Muscle of back (tissue), 3 donors: ENCODE measurements at regions not wholly inside any gene's neighbourhood (a gene's known extent, or its start where the extent isn't known, plus 50 kb on each side); places are given as distances from the start of the nearest gene placed in this dataset.

Source experiments
- DNase-seq, 3 donors: peaks; one replicate each; pipeline versions ENCODE4 v3.0.0 to v3.0.0-alpha.2; 2013

DNA sequence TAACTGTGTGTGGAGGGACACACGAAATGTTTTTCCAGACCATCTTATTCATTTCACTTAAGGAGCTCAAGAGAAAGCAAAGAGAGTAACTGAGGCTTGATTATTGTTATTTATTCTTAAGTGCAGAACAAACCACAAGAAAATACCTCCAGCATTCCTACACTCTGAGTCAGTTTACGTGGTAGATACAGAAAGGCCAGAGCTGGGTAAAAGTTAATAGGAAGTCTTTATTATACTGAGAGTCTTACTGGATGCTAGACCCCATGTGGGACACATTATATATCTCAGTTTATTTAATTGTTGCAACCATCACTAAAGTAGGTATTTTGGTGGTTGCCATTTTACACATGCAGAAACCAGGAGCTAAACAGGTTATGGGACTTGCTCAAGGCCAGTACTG lies 261.4 kb upstream of the POU2AF2 start:
- DNase-seq: no peak

DNA sequence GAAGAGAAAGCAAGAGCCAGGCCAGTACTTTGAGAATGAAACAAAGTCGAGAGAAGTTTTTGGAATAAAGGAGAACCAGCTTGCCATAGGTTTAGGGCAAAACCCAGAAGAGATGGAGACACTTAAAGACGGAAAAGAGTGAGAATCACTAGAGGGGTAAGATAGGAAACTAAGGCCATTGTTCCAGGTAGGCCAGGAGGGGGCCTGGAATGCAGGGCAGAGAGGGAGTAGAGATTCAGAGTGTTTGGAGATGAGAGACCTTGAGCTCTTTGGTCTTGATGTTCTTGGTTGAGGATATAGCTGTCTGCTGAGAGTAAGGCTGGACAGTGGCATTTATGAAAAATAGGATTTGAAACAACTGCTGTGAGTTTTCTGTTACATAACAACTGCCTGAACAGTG lies 263.3 kb upstream of the POU2AF2 start:
- DNase-seq: no peak

DNA sequence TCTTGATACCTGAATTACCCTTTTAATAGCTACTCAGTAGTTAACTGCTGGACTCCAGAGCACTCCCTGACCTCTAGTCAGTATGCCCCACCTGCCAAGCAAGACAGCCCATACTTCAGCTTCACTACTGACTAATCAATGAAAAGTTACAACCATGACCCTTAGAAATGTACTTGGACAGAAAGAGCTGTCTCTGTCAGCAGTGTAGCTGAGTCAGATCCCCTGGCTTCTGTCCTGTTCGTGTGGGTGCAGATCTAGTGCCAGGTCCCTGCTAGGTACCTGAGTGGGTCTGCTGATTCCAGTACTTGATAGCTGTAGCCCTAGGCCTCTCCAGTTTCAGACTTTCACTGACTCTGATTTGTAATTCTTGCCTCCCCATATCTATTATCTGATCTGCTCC lies 265.8 kb upstream of the POU2AF2 start:
- no peak for DNase-seq

DNA sequence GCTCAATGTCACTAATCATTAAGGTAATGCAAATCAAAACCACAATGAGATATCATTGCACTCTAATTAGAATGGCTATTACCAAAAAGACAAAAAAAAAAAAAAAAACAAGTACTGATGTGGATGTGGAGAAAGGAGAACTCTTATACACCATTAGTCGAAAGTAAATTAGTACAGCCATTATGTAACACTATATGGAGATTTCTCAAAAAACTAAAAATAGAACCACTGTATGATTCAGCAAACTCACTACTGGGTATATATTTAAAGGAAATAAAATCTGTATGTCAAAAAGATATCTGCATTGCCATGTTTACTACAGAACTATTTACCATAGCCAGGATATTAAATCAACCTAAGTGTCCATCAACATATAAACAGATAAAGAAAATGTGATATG lies 265.4 kb upstream of the ARHGAP20 start:
- no peak for DNase-seq

DNA sequence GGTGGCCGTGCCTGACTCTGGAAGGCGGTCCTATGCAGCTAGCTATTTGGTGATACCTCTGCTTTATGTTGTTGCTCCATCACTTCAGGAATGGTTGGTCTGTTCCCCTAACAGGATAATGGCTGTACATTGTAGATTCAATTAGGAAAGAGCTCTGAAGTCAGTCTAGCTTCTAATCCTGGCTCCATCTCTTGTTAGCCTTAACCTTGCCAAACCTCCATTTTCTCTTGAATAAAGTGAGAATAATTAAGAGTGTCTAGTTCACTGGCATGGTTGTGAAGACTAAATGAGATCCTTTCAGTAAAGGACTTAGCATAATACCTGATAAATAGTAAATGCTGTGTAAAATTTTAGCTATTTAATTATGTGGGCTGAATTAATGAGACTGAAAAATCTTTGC lies 262.5 kb upstream of the ARHGAP20 start:
- no peak for DNase-seq

DNA sequence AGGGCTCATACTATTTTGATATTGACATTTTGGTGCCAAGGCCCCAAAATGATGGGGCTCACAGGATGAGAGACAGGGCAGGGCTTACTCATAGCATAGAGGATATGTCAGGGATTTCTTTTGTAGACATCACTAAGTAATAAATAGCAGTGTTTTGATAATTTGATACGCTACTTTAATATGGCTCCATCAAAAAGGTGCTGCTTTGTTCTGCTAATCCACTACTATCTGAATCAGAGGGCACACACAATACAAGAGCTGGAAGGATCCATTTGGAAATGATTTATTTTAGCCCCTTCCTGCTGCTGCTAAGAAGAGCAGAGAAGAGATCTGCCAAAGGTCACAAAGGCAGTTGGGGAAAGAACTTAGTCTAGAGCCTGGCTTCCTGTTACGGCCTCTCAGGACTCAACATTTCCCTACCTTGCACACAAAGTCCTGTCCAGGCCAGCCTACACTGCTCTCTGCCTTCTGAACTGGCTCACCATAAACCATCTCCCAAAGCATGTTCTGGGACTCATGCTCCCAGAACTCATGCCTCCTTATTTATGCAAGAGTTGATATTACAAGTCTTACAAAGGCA lies 261.3 kb upstream of the ARHGAP20 start:
- DNase-seq: peak in 1 of 3 donors; percentile 38

DNA sequence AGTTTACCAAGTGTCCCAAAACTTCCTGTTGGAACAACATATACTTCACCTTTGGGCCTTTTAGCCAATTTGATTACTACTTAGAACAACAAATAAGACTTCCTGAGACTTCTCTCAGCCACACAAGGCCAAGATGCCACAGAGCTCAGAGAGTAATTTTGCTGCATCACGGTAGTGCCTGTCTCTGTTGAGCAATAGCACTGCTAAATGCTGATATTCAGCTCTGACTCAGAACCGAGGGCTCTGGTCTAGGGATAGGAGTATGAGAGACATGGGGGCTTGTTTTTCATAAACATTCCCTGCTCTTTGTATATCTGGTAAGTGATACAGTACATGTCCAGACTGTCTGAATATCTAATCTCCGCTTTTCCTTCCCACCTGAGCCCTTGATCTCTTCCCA lies 260.4 kb upstream of the ARHGAP20 start:
- no peak for DNase-seq

DNA sequence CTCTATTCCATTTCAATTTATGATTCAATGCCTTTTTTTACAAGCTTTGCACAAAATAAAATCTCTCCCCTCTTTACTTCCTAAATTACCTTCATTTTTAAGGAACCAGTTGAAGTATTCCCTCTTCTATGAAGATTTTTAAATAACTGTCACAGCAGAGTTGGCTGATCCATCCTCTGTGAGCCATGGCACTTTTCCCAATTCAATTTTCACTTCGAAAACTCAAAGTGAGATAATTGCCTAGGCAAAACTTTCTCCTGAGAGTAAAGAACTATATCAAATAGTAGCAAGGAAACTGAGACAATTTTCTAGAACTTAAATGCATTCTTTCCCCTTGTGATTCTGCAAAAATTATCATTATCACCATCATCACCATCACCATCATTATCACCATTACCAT lies 259.9 kb upstream of the ARHGAP20 start:
- no peak for DNase-seq

DNA sequence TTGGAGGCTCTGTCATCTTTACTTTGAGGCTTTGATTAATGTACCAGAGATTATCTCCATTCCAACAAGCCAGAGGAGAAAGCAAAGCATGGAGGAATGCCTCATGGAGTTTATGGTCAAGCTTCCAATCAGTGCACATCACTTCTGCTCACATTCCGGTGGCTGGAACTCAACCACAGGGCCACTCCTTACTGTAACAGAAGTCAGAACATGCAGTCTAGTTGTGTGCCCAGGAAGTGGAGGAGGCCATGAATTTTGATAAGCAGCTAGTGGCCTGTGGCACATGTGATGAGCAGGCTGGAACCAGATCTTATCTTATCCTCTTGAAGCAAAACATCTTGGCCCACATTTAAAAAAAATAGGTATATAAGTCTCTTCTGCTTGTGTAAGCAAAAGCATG lies 258.9 kb upstream of the ARHGAP20 start:
- no peak for DNase-seq

DNA sequence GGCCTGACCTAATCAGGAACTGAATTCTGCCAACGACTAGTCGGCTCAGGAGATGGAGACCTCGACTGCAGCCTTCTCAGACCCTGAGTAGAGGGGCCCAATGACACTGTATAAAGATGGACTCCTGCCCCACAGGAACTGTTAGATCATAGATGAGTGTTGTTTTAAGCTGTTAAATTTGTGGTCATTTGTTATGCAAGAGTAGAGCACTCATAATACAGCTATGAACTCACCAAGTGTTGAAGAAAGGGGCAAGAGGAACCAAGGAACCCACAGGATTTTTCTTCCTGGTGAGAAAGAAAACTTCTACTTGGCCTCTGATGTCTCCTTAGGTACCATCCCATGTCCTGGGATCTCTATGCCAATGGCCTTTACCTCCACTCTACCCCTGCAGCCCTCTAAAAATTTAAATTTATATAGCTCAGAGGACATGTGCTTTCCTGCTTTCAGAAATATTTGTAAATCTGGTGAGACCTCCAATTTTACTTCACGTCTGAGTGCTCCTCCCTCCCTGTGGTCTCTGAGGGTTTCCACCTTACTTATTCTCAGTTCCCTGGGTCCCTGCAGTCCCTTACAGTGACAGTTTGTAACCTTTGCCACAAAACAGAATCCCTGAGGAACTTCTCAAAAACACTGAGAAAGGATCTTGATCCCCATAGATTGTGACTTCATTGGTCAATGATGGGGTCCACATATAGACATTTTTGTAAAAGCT lies 256.3 kb upstream of the ARHGAP20 start:
- DNase-seq: no peak

DNA sequence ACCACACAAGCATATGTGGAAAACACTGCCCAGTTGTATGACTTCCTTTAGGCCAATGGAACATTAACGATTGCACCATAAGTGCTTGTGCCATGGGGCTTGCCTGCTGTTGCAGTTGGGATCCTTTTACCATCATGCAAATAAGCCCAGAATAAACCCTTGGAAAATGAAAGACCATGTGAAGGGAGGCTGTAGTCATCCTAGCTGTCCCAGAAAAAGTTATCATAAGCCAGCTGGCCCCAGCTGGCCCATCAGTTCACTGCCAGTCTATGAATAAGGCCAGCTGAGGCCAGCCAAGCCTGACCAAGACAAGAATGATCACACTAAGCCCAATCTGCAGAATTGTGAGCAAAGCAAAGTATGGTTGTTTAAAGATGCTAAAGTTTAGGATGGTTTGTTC lies 253.9 kb upstream of the ARHGAP20 start:
- no peak for DNase-seq

DNA sequence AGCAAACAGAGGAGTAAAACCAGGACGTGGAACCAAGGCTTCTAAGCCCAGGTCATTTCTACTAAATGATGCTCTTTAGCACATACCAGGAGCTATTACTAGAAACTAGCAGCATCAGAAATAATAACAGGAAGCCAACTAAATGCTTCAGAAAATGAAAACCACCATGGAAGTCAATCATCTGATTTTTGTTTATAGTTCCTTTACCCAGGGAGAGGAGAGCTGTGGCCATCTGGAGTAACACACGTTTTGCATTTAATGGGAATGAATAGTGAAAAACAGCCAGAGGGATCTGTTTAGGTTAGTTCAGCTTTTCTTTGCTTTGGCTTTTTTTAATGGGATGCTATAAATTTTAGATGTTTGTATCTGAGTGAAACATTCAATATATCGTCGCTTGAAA lies 250.7 kb upstream of the ARHGAP20 start:
- peak in 1 of 3 donors; percentile 55 for DNase-seq

DNA sequence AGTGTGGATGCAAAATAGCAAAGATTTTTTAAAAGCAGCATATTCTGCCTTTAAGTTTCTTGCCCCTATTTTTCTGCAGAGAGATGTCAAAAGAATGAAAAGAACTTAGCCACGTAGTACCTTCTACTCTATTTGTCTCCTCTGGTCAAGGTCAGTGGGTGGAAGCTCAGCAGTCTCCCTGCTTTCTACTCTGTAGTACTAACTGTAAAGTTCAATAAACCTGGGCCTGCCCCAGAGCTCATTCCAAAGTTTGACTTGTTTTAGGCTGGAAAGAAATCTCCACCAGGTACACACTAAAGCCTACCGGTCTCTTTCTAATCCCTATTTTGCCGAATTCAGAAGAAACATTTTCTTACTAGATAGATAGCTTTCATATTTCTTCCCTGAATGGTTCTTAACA lies 247.9 kb upstream of the ARHGAP20 start:
- no peak for DNase-seq

DNA sequence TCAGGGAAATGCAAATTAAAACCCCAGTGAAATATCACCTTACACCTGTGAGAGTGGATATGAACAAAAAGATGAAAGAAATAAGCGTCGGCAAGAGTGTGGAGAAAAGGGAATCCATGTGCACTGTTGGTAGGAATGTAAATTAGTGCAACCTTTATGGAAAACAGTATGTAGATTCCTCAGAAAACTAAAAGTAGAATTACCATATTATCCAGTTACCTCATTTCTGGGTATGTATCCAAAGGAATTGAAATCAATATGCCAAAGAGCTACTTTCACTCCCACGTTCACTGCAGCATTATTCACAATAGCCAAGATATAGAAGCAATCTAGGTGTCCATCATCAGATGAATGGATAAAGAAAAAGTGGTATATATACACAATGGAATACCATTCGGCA lies 246.0 kb upstream of the ARHGAP20 start:
- DNase-seq: no peak

DNA sequence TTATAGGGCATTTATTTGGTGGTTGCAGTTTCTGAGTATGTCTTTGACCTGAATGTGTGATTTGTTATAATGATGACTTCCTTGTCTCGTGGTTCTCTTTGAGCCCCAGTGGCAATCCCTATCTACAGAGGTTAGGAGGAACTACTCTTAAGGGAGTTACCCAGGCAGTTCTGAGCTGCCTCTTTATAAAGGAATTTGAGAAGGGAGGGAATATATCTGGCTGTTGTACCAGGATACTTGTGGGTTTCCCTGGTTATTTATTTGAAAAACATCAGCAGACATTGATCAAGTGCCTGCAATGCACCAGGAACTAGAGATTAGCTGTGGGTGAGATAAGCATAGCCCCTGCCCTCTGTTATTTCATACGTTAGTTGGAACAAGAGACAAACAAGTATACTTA lies 243.5 kb upstream of the ARHGAP20 start:
- DNase-seq: no peak

DNA sequence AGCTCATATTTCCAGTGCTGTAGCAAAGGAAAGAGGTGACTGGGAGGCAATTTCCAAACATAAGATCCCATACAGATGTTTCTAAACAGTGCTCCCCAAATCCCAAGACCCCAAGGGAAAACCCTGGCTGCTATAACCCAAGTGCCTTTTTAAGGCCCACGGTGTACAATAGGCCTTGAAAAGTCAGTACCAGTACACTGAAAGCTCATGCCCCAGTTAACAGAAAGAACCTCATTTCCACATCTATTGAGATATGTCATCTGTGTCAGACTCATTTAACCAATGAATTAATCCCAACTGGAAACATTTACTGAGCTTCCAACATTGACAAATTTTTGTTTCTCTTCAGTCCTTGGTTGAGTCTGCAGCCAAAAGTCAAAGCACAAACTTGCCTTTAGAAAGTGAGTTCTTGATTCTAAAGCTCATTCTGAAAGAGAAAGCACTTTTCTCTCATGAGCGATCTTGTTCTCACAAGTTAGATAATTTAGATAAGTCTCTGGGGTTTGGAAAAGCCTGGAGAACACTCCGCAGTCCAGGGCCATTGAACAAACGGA lies 239.8 kb upstream of the ARHGAP20 start:
- peak in 2 of 3 donors; percentile 22 to 78 for DNase-seq

DNA sequence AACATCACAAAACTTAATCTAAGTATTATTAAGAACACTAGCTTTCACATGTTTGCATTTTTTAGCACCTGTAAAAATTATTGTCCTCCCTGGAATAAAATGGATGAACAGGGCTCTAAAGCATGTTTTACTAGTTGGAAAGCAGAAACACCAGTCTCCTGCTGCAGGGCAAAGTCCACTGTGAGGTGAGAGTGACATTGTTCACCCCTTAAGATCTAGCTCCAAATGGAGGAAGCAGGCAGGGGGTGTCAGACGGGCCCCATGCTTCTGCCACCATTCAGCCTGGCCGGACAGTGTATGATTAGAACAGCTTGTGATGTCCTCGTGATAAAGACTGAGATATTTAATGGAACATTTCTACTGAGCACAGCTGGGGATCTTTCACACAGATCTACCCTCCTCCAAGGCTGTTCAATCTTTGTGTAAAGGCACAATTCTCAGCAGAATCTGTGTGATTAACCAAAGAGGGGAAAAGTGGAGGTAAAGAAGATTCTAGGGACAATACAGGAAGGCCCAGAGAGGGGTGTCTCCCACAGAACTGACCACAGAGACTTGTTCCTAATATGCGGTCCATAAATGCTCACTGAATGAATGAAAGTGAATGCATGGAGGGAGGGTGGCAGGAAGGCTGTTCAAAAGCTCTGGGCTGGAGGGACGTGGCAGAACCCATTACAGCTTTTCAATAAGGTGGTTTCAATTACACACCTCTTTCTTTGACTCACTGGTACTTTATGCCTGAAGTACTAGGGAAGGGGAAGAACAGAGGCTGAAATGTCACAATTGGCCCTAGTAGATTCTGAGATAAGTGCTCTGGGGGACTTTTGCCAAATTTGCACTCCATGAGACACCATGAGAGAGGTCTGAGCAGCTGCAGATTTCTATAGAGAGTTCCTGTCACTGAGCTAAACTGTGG lies 239.1 kb upstream of the ARHGAP20 start:
- DNase-seq: peak; percentile 37 to 57 (median 39)

DNA sequence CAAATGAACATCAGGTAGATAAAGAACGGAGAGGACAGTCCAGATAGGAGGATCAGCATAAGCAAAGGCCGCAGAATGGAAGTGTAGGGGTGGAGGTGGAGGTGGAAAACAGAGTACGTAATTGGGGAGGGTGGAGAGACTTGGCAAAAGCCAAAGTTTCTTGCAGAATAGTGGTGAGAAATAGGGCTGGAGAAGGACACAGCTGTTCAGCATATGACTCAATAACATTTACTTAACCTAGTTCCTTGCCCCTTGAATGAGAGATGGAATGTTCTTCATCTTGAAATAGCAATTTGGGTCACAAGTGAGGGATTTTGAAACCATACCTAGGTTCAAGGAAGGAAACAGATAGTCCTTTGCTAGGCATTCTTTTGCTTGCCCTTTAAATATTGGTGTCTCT lies 235.9 kb upstream of the ARHGAP20 start:
- no peak for DNase-seq

DNA sequence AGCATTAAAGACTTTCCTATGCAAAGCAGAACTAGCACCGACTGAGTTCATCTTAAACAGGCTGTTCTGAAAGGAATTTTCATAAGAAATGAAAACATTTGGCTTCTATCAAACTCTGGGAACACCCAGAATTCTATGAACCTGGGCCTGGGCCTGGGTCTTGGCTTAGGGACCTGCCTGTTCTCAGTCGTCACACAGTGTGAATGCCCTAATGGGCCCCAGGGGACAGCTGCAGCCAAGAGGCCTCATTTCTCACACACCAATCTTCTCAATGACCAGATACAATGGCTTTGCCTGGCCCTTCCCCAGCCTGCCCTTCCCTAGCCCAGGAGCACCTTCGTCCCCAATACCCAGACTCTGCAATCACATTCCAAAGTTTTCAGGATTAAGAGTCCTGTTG lies 234.9 kb upstream of the ARHGAP20 start:
- DNase-seq: peak in 2 of 3 donors; percentile 18 to 48

DNA sequence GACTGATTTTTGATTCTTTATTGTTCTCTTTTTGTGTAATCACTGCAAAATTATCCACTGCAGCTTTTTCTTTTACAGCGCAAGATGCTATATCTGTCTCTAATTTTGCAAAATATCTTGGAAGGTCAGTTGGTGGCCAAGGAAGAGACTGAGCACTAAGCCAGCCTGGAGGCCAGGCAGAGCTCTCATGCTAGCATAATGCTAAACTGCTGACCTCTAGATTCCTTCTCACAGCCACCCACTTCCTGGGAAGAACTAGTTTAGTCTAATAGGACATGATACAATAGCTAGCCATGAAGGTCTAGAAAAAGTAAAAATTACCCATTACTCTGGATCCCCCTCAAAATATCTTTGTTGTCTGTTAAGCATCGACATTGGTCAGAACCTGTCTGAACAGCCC lies 227.2 kb upstream of the ARHGAP20 start:
- DNase-seq: no peak

DNA sequence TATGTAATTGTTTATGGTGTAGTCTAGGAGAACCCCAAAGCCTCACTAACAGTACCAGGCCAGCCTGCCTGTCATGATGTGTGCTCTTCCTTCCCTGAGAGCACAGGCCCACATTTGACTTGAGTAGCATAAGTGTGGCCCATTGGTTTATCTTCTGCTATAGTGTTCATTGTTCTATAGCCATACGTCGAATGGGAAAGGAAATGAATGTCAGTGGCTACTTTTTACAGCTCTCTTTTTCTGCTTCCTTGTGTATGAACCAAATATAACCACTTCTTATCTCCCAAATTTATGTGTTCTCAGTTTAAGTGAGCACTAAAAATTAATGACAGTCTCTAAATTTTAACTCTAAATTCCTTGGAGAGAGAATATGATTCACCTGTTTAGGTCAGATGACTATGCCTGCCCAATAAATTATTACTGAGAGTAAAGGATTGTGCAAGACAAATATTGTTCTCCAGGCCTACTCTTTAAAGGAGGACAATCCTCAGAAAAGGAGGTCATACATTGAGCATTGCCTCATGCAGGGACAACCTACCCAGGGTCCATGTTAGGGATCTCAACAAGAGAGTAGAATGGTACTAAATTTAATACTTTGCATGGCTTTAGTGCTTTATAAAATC lies 222.9 kb upstream of the ARHGAP20 start:
- DNase-seq: no peak

DNA sequence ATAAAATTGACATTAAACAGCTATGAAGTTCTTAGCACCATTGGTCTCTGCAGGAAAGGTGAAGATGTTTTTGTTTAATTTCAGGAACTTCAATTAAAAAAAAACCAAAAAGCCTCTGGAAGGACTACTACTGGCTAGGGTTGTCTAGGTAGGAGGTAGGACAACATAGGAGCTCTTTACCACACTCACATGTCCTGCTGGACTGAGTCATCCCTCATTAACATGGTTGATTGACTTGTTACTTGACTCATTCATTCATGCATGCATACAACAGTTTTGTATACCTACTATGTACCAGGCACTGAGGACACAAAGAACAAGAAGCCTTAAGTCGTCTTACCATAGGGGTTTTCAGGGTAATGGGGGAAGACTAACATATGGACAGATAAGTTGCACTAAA lies 216.9 kb upstream of the ARHGAP20 start:
- DNase-seq: no peak
